Endodermal cell (in vitro differentiated cells): ENCODE measurements at regions not wholly inside any gene's neighbourhood (a gene's known extent, or its start where the extent isn't known, plus 50 kb on each side); places are given as distances from the start of the nearest gene placed in this dataset.

Experiments
- DNase-seq: peaks from one replicate; pipeline ENCODE4 v3.0.0-alpha.2; 2017
- H3K27ac ChIP-seq: 2 replicates; pipeline ENCODE4 v1.5.1; 2013; ENCODE audit warnings: mild to moderate bottlenecking, low read depth, low read length, moderate library complexity
- H3K27me3 ChIP-seq: 2 replicates; pipeline ENCODE4 v1.6.1; 2013; ENCODE audit warnings: mild to moderate bottlenecking, low read length, moderate library complexity; ENCODE audit not compliant: insufficient read depth, control insufficient read depth, poor library complexity, severe bottlenecking
- H3K36me3 ChIP-seq: 2 replicates; pipeline ENCODE4 v1.7.0; 2013; ENCODE audit warnings: mild to moderate bottlenecking, low read length, moderate library complexity; ENCODE audit not compliant: control insufficient read depth, insufficient read depth
- H3K4me1 ChIP-seq: one replicate; pipeline ENCODE4 v1.7.0; 2013; ENCODE audit warnings: low read length; ENCODE audit not compliant: control insufficient read depth, insufficient read depth
- H3K4me3 ChIP-seq: 2 replicates; pipeline ENCODE4 v1.5.1; 2013; ENCODE audit warnings: mild to moderate bottlenecking, low read length, moderate library complexity
- H3K9ac ChIP-seq: 2 replicates; pipeline ENCODE4 v1.6.1; 2013; ENCODE audit warnings: mild to moderate bottlenecking, low read length, moderate library complexity; ENCODE audit not compliant: poor library complexity, severe bottlenecking; ENCODE audit errors: extremely low read depth
- H3K9me3 ChIP-seq: 2 replicates; pipeline ENCODE4 v1.6.1; 2013; ENCODE audit warnings: mild to moderate bottlenecking, low read length, moderate library complexity; ENCODE audit not compliant: control insufficient read depth
- H3K27ac Mint-ChIP-seq: 2 replicates; pipeline ENCODE4 v1.8.0; 2020; ENCODE audit warnings: mixed read lengths
- H3K27me3 Mint-ChIP-seq: 2 replicates; pipeline ENCODE4 v1.8.0; 2021; ENCODE audit warnings: mild to moderate bottlenecking, mixed read lengths; ENCODE audit not compliant: insufficient read depth
- H3K36me3 Mint-ChIP-seq: 2 replicates; pipeline ENCODE4 v1.8.0; 2020; ENCODE audit warnings: low read depth, mixed read lengths
- H3K4me1 Mint-ChIP-seq: 2 replicates; pipeline ENCODE4 v1.8.0; 2020; ENCODE audit warnings: mixed read lengths
- H3K4me3 Mint-ChIP-seq: 2 replicates; pipeline ENCODE4 v1.8.0; 2020; ENCODE audit warnings: mild to moderate bottlenecking, moderate library complexity, mixed read lengths
- H3K9me3 Mint-ChIP-seq: 2 replicates; pipeline ENCODE4 v1.8.0; 2020; ENCODE audit warnings: mild to moderate bottlenecking, mixed read lengths
- CTCF ChIP-seq: fragments of 200-600 bp; sonication (generic); conservative IDR thresholded peaks from 2 replicates; pipeline ENCODE4 v1.5.0; 2021; ENCODE audit warnings: antibody characterized with exemption, mild to moderate bottlenecking
- WGBS, 2 experiments: methylation state at CpG; one replicate each; pipeline versions ENCODE4 v1.1.5 to v1.1.7; 2013; ENCODE audit warnings: missing lambda C conversion rate in 2 of 2, mixed read lengths in 1 of 2; ENCODE audit not compliant: insufficient coverage in 1 of 2, insufficient read length in 1 of 2; 5-methylcytosine and 5-hydroxymethylcytosine counted together

- no peaks in the 10 kb centered on the region for H3K27me3 ChIP-seq
- H3K4me1 ChIP-seq: no peaks in the 10 kb centered on the region
- H3K4me3 Mint-ChIP-seq: no peak overlapping the region
- no peaks in the 10 kb centered on the region for H3K9me3 Mint-ChIP-seq
- no peaks in the 10 kb centered on the region for H3K9me3 ChIP-seq
- H3K36me3 ChIP-seq: no peaks in the 10 kb centered on the region
- no peaks in the 10 kb centered on the region for H3K4me1 Mint-ChIP-seq
- H3K36me3 Mint-ChIP-seq: no peaks in the 10 kb centered on the region
- TF ChIP-seq CTCF: no peak
- no peak overlapping the region for H3K27ac ChIP-seq
- H3K4me3 ChIP-seq: no peak overlapping the region
- no peak for DNase-seq
- WGBS, 2 experiments: 81 to 83% methylated on average over 1 of the region's 1 CpG
- no peak overlapping the region for H3K9ac ChIP-seq
- no peak overlapping the region for H3K27ac Mint-ChIP-seq
- H3K27me3 Mint-ChIP-seq: no peaks in the 10 kb centered on the region
Measured at GRCh38 chr3:99319450-99319849, 318.9 kb upstream of the COL8A1 start.

DNA sequence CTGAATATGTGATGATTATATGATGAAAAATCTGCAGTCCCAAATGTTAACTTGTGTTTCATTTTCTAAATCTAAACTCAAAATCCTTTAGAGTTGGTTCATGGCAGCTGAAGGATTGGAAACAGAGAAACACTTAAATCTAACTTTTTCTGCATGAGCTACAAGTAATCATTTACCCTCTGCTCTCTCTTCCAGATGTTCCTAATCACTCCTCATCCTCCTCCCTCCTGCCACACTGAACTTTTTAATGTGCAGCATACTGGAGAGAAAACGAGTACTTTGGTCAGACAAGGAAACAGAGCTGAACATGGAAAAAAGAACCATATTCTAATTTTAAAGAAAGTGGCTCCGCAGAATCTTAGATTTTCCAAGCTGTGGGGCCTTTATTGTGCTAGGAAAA is 321.2 kb upstream of the COL8A1 start:
- no peak overlapping the region for H3K4me3 ChIP-seq
- H3K9me3 ChIP-seq: no peaks in the 10 kb centered on the region
- no peaks in the 10 kb centered on the region for H3K4me1 Mint-ChIP-seq
- H3K27ac Mint-ChIP-seq: no peak overlapping the region
- no peaks in the 10 kb centered on the region for H3K27me3 ChIP-seq
- TF ChIP-seq CTCF: no peak
- H3K4me3 Mint-ChIP-seq: no peak overlapping the region
- 95% methylated on average over 2 of the region's 2 CpGs; no CpG with 5 or more reads in 1 of the 2 experiments for WGBS, 2 experiments
- peaks cover under 1% of the 10 kb centered on the region for H3K9me3 Mint-ChIP-seq
- H3K36me3 Mint-ChIP-seq: no peaks in the 10 kb centered on the region
- no peak overlapping the region for H3K9ac ChIP-seq
- no peaks in the 10 kb centered on the region for H3K36me3 ChIP-seq
- DNase-seq: no peak
- H3K4me1 ChIP-seq: no peaks in the 10 kb centered on the region
- no peaks in the 10 kb centered on the region for H3K27me3 Mint-ChIP-seq
- H3K27ac ChIP-seq: no peak overlapping the region

GRCh38 chr3:99315896-99316295 is 322.5 kb upstream of the COL8A1 start:
- Histone ChIP-seq H3K9me3 (no peaks in the 10 kb centered on the region), H3K4me3 (no peak overlapping the region), H3K27me3 (no peaks in the 10 kb centered on the region), H3K36me3 (no peaks in the 10 kb centered on the region), H3K4me1 (no peaks in the 10 kb centered on the region), H3K27ac (no peak overlapping the region), H3K9ac (no peak overlapping the region)
- WGBS, 2 experiments: 88 to 90% methylated on average over 3 of the region's 3 CpGs
- DNase-seq: no peak
- H3K4me3 Mint-ChIP-seq: no peak overlapping the region
- peaks cover 5% of the 10 kb centered on the region for H3K9me3 Mint-ChIP-seq
- H3K36me3 Mint-ChIP-seq: no peaks in the 10 kb centered on the region
- H3K4me1 Mint-ChIP-seq: no peaks in the 10 kb centered on the region
- H3K27ac Mint-ChIP-seq: no peak overlapping the region
- no peaks in the 10 kb centered on the region for H3K27me3 Mint-ChIP-seq
- TF ChIP-seq CTCF: no peak
